ENCODE measurements at regions not wholly inside any gene's neighbourhood (a gene's known extent, or its start where the extent isn't known, plus 50 kb on each side); places are given as distances from the start of the nearest gene placed in this dataset.

GRCh38 chr2:56693501-56693900 lies 509.7 kb downstream of the CCDC85A start:
- Histone ChIP-seq H3K9me3 (ENCODE audit: insufficient read depth, low read depth) (no peaks in the 10 kb centered on the region), H3K4me1 (replicated peaks; ENCODE audit: insufficient read depth) (no peaks in the 10 kb centered on the region), H3K4me3 (no peak overlapping the region), H3K4me2 (no peak overlapping the region), H3K9me2 (ENCODE audit: insufficient read depth) (no peaks in the 10 kb centered on the region), H3F3A (ENCODE audit: insufficient read depth, low read depth) (no peaks in the 10 kb centered on the region), H3K79me2 (ENCODE audit: low read depth) (no peaks in the 10 kb centered on the region), H2AFZ (no peak overlapping the region), H3K27ac (no peak overlapping the region), H4K20me1 (ENCODE audit: insufficient read depth) (no peaks in the 10 kb centered on the region), H3K27me3 (ENCODE audit: insufficient read depth, low read depth) (no peaks in the 10 kb centered on the region), H3K36me3 (ENCODE audit: low read depth) (no peaks in the 10 kb centered on the region)
- no peak for DNase-seq
- no TSS peak for BruUV-seq (replicated peaks)
- intact Hi-C loops (cut with micrococcal nuclease; ENCODE audit: unreplicated experiment) = no loop called here
- ChIA-PET POLR2A (ENCODE audit: unreplicated experiment) (no interaction called here), CTCF (no interaction called here)
- TF ChIP-seq EZH2 (IDR thresholded peaks at IDR 0.05; ENCODE audit: low read depth) = no peak
- TF ChIP-seq CTCF (conservative IDR thresholded peaks at IDR 0.05) = no peak

- BruUV-seq (replicated peaks) = no TSS peak
- Histone ChIP-seq H4K20me1 (ENCODE audit: insufficient read depth) (no peaks in the 10 kb centered on the region), H3K27ac (no peak overlapping the region), H3K27me3 (ENCODE audit: insufficient read depth, low read depth) (0 out of 2 replicates have a peak, but pooled peaks cover 5% of the 10 kb centered on the region), H3K79me2 (ENCODE audit: low read depth) (no peaks in the 10 kb centered on the region), H3K36me3 (ENCODE audit: low read depth) (no peaks in the 10 kb centered on the region), H3K4me3 (no peak overlapping the region), H2AFZ (no peak overlapping the region), H3K9me2 (ENCODE audit: insufficient read depth) (no peaks in the 10 kb centered on the region), H3F3A (ENCODE audit: insufficient read depth, low read depth) (no peaks in the 10 kb centered on the region), H3K4me1 (replicated peaks; ENCODE audit: insufficient read depth) (no peaks in the 10 kb centered on the region), H3K9me3 (ENCODE audit: insufficient read depth, low read depth) (no peaks in the 10 kb centered on the region), H3K4me2 (no peak overlapping the region)
- TF ChIP-seq EZH2 (IDR thresholded peaks at IDR 0.05; ENCODE audit: low read depth) = no peak
- no peak for TF ChIP-seq CTCF (conservative IDR thresholded peaks at IDR 0.05)
- DNase-seq = no peak
- intact Hi-C loops (cut with micrococcal nuclease; ENCODE audit: unreplicated experiment) = no loop called here
- ChIA-PET CTCF (no interaction called here), POLR2A (ENCODE audit: unreplicated experiment) (no interaction called here)
These were observed 519.2 kb downstream of the CCDC85A start for GRCh38 chr2:56703001-56703400.

- 0 out of 2 replicates have a peak, but pooled peaks cover 5% of the 10 kb centered on the region for H3K27me3 ChIP-seq (ENCODE audit: insufficient read depth, low read depth)
- H2AFZ ChIP-seq = no peak overlapping the region
- no peaks in the 10 kb centered on the region for H3K79me2 ChIP-seq (ENCODE audit: low read depth)
- H3F3A ChIP-seq (ENCODE audit: insufficient read depth, low read depth) = no peaks in the 10 kb centered on the region
- H3K36me3 ChIP-seq (ENCODE audit: low read depth) = no peaks in the 10 kb centered on the region
- no peak overlapping the region for H3K4me2 ChIP-seq
- no peaks in the 10 kb centered on the region for H3K9me2 ChIP-seq (ENCODE audit: insufficient read depth)
- no TSS peak for BruUV-seq (replicated peaks)
- no peak overlapping the region for H3K27ac ChIP-seq
- H3K4me3 ChIP-seq = no peak overlapping the region
- no peaks in the 10 kb centered on the region for H3K9me3 ChIP-seq (ENCODE audit: insufficient read depth, low read depth)
- no peak for DNase-seq
- no peaks in the 10 kb centered on the region for H3K4me1 ChIP-seq (replicated peaks; ENCODE audit: insufficient read depth)
- TF ChIP-seq EZH2 (IDR thresholded peaks at IDR 0.05; ENCODE audit: low read depth) = no peak
- no peak for TF ChIP-seq CTCF (conservative IDR thresholded peaks at IDR 0.05)
- ChIA-PET CTCF (no interaction called here), POLR2A (ENCODE audit: unreplicated experiment) (no interaction called here)
- intact Hi-C loops (cut with micrococcal nuclease; ENCODE audit: unreplicated experiment) = no loop called here
- no peaks in the 10 kb centered on the region for H4K20me1 ChIP-seq (ENCODE audit: insufficient read depth)
These were observed 521.9 kb downstream of the CCDC85A start for GRCh38 chr2:56705713-56706112.

Data from PC-9 (cell line).